ENCODE measurements at regions not wholly inside any gene's neighbourhood (a gene's known extent, or its start where the extent isn't known, plus 50 kb on each side); places are given as distances from the start of the nearest gene placed in this dataset.

DNA sequence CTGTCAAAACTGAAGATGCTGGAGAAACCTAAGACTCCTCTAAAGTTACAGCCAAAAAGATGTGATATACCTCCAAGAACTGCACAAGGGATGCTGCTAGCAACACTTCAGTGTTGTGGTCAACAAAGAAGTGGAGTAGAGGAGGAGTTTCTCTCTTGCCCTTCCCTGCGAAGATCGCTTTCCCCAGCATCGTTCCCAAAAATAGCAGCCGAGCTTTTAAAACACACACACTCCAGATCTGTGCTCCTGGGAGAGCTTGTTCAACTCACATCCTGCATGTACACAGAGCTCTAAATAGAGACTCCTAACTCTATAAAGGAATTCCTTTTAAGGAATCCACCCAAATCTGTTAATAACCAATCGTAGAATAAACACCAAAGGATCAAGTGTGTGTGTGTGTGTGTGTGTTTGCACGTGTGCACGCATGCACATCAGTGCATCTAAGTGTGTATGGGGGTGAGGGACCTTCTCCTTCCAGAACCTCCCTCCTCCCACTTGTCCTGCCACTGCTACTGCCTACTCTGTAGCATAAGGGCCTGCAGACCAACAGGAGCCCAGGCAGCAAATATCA lies 58.5 kb downstream of the PSMG1 start:
- no peak for TF ChIP-seq CTCF (IDR thresholded peaks at IDR 0.05)
- TF ChIP-seq ZFX (IDR thresholded peaks at IDR 0.05; ENCODE audit: borderline replicate concordance): no peak
- H3K27ac ChIP-seq: no peak overlapping the region

- no peak overlapping the region for H3K27ac ChIP-seq
- no peak for TF ChIP-seq ZFX (IDR thresholded peaks at IDR 0.05; ENCODE audit: borderline replicate concordance)
Measured at GRCh38 chr21:39123375-39123774, 59.9 kb downstream of the PSMG1 start.

DNA sequence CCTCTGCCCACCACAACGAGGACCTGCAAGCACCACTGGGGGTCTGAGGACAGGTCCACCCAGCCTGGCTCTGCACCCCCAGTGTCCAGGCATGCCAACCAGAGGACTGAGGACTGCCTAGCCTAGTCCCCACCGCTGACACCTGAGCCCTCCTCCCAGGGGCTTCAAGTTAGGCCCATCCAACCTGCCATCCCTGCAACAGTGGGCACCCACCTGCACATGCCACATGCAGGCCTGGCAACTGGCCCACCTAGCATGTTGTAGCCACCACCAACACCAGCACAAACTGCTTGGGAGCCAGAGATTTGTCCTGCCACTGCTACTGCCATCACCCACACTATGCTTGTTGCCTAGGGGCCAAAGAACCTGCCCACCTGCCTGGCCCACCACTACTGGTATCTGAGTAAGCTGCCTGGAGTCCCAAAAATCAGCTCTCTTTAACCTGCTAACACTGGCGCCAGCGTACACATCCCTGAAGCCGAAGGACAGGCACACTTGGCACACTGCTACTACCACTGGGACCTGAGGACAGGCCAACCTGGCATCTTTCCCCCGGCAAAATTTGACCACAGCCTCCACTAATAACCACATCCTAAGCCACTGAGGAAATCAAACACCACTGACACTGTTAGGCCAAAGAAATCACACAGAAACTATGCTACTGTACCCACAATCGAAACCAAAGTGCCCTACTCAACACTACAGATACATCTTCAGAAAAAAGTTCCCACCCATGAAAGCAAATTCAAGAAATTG lies 61.5 kb downstream of the PSMG1 start:
- H3K27ac ChIP-seq: no peak overlapping the region
- no peak for TF ChIP-seq CTCF (IDR thresholded peaks at IDR 0.05)
- no peak for TF ChIP-seq ZFX (IDR thresholded peaks at IDR 0.05; ENCODE audit: borderline replicate concordance)

DNA sequence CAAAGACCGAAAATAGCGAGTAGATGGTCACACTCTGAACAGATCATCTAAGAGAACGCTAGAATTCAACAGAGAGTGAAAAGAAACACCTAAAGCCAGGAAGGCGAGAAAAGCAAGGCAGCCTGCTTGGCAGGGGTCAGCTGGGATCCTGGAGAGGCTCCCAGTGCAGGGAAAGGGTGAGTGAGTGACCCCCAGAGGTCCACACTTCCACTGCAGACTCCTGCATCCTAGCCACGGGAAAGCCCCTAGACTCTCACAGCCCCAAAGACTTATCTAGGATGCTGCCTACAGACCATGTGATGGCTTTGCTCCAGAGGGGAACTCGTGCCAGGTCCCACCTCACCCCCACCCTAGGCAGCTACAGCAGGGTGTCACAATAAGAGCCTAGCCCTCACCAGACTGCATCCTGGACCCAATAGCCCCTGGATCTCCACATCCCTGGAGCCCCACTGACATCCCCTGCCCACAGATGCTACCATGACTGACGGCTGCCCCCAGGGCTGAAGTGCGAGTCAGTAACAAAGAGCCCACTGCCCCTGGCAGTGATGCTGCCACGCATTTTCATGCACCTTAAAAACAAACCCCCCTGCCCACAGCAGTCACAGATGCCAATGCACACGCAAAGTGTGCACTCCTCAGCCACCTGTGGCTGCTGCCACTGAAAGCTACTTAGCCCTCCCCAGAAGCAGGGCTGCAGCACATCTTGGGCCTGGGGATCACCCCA lies 62.2 kb downstream of the PSMG1 start:
- TF ChIP-seq CTCF (IDR thresholded peaks at IDR 0.05) (no peak), ZFX (IDR thresholded peaks at IDR 0.05; ENCODE audit: borderline replicate concordance) (no peak)
- H3K27ac ChIP-seq: no peak overlapping the region

DNA sequence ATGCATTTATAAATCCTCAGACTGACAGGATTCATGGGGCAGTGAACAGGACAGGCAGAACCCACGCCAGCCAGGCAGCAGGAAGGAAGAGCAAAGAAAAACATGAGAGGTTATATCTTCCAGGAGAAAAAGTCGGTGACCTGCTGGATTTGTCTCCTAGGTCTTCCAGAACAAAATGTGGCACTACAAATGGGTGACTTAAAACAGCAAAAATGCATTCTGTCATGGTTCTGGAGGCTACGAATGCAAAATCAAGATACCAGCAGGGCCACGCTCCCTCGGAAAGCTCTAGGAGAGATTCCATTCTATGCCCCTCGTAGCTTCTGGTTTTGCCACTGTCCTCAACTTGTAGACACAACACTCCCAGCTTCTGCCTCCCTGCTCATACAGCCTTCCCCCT lies 63.4 kb downstream of the PSMG1 start:
- no peak for TF ChIP-seq ZFX (IDR thresholded peaks at IDR 0.05; ENCODE audit: borderline replicate concordance)
- no peak for TF ChIP-seq CTCF (IDR thresholded peaks at IDR 0.05)

GRCh38 chr21:39118604-39119215 lies 64.5 kb downstream of the PSMG1 start:
- no peak overlapping the region for H3K27ac ChIP-seq
- TF ChIP-seq CTCF (IDR thresholded peaks at IDR 0.05) (no peak), ZFX (IDR thresholded peaks at IDR 0.05; ENCODE audit: borderline replicate concordance) (no peak)

More for the DNA sequence above, 63.4 kb downstream of the PSMG1 start:
- H3K27ac ChIP-seq: no peak overlapping the region

DNA sequence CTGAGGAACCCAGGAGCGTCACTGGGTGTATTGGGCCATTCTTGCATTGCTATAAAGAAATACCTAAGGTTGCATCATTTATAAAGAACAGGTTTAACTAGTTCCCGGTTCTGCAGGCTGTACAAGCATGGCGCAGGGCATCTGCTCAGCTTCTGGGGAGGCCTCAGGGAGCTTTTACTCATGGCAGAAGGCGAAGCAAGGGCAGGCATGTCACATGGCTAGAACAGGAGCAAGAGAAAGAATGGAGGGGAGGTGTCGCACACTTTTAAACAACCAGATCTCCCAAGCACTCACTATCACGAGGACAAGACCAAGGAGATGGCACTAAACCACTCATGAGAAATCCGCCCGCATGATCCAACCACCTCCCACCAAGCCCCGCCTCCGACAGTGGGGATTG lies 65.2 kb downstream of the PSMG1 start:
- no peak for TF ChIP-seq CTCF (IDR thresholded peaks at IDR 0.05)
- TF ChIP-seq ZFX (IDR thresholded peaks at IDR 0.05; ENCODE audit: borderline replicate concordance): no peak
- H3K27ac ChIP-seq: no peak overlapping the region

All from 22Rv1 (cell line).